ENCODE measurements at regions not wholly inside any gene's neighbourhood (a gene's known extent, or its start where the extent isn't known, plus 50 kb on each side); places are given as distances from the start of the nearest gene placed in this dataset.
"Not testable (repeated sequence)": the region's sequence is repeated elsewhere in the genome, so short reads cannot be mapped to it uniquely, and the experiment has no call there.

- no peak for DNase-seq
These were observed 288.3 kb upstream of the AMIGO2 start for GRCh38 chr12:47367912-47368537.

- DNase-seq, result no peak
These were observed 286.8 kb upstream of the AMIGO2 start for GRCh38 chr12:47366579-47366978.

GRCh38 chr12:47366157-47366556 is 286.4 kb upstream of the AMIGO2 start:
- DNase-seq, result no peak

GRCh38 chr12:47365443-47366076 is 285.8 kb upstream of the AMIGO2 start:
- not testable (repeated sequence) for DNase-seq

GRCh38 chr12:47364261-47364660 is 284.5 kb upstream of the AMIGO2 start:
- no peak for DNase-seq

- DNase-seq, result no peak
These were observed 282.5 kb upstream of the AMIGO2 start for GRCh38 chr12:47362126-47362705.

GRCh38 chr12:47361389-47362021 is 281.7 kb upstream of the AMIGO2 start:
- no peak for DNase-seq

- no peak for DNase-seq
These were observed 281.1 kb upstream of the AMIGO2 start for GRCh38 chr12:47360771-47361388.

- DNase-seq, result no peak
These were observed 280.3 kb upstream of the AMIGO2 start for GRCh38 chr12:47360093-47360480.

GRCh38 chr12:47359310-47360092 is 279.7 kb upstream of the AMIGO2 start:
- DNase-seq, result no peak

- DNase-seq, result not testable (repeated sequence)
These were observed 277.2 kb upstream of the AMIGO2 start for GRCh38 chr12:47357006-47357405.

GRCh38 chr12:47356129-47356700 is 276.5 kb upstream of the AMIGO2 start:
- no peak for DNase-seq

- no peak for DNase-seq
These were observed 273.7 kb upstream of the AMIGO2 start for GRCh38 chr12:47353508-47353907.

- DNase-seq, result no peak
These were observed 272.3 kb upstream of the AMIGO2 start for GRCh38 chr12:47352067-47352466.

GRCh38 chr12:47351526-47351925 is 271.8 kb upstream of the AMIGO2 start:
- DNase-seq, result no peak

- no peak for DNase-seq
These were observed 270.3 kb upstream of the AMIGO2 start for GRCh38 chr12:47350062-47350408.

GRCh38 chr12:47349137-47350061 is 269.6 kb upstream of the AMIGO2 start:
- DNase-seq, result no peak

GRCh38 chr12:47348206-47348605 is 268.4 kb upstream of the AMIGO2 start:
- DNase-seq, result no peak

GRCh38 chr12:47346251-47347019 is 266.7 kb upstream of the AMIGO2 start:
- peak in 1 of 2 experiments; percentile 37 for DNase-seq
